Transverse colon (tissue), 4 donors: ENCODE measurements at regions not wholly inside any gene's neighbourhood (a gene's known extent, or its start where the extent isn't known, plus 50 kb on each side); places are given as distances from the start of the nearest gene placed in this dataset.

Source experiments
- CTCF ChIP-seq, 5 experiments: fragments of 200-600 bp in 3 of 5; fragments of 450-650 bp in 2 of 5; sonication (generic) in 3 of 5; IDR thresholded peaks; 1 replicate in 2 of 5; 2 replicates in 3 of 5; pipeline ENCODE4 v1.5.1; 2016 to 2017; ENCODE audit warnings: antibody characterized with exemption in 5 of 5, inconsistent platforms in 3 of 5, mild to moderate bottlenecking in 2 of 5, moderate library complexity in 1 of 5
- POLR2A ChIP-seq: fragments of 450-650 bp; IDR thresholded peaks from one replicate; pipeline ENCODE4 v1.6.1; 2016; ENCODE audit warnings: antibody characterized with exemption, mild to moderate bottlenecking, moderate library complexity
- POLR2AphosphoS5 ChIP-seq, 3 donors: sonication (generic); formaldehyde crosslinking; IDR thresholded peaks; one replicate each; pipeline ENCODE4 v1.6.1; 2016; ENCODE audit warnings: antibody characterized with exemption in 3 of 3

- TF ChIP-seq CTCF (IDR thresholded peaks at IDR 0.05) (no peak), POLR2A (no peak), POLR2AphosphoS5 (IDR thresholded peaks at IDR 0.05) (no peak)
These were observed 73.2 kb upstream of the DLG1 start for GRCh38 chr3:197371591-197372046.
